ENCODE measurements at regions not wholly inside any gene's neighbourhood (a gene's known extent, or its start where the extent isn't known, plus 50 kb on each side); places are given as distances from the start of the nearest gene placed in this dataset.
A peak's percentile ranks its signal among the peaks of the same experiment; 100 is the strongest.

GRCh38 chrX:859329-859728 lies 228.7 kb downstream of the SHOX start:
- H3K9me3 Mint-ChIP-seq, result peaks cover 13 to 28% (median 17%) of the 10 kb centered on the region in 5 donors
- DNase-seq, result no peak
- no peak overlapping the region for H3K4me3 Mint-ChIP-seq
- H3K27ac ChIP-seq (ENCODE audit: low read depth, low read length), result no peak overlapping the region
- no peaks in the 10 kb centered on the region for H3K9me3 ChIP-seq (ENCODE audit: low read length)
- no peaks in the 10 kb centered on the region for H3K4me1 Mint-ChIP-seq
- peaks cover 0 to 1% of the 10 kb centered on the region in 2 donors for H3K27me3 Mint-ChIP-seq
- POLR2A ChIA-PET, result no interaction called here
- H3K36me3 Mint-ChIP-seq, result no peaks in the 10 kb centered on the region
- no peaks in the 10 kb centered on the region for H3K27me3 ChIP-seq (ENCODE audit: insufficient read depth, low read length, poor library complexity, severe bottlenecking)
- no peak overlapping the region for H3K4me3 ChIP-seq (ENCODE audit: low read length)
- H3K36me3 ChIP-seq (ENCODE audit: insufficient read depth, low read length), result no peaks in the 10 kb centered on the region
- H3K27ac Mint-ChIP-seq, result no peak overlapping the region
- CTCF ChIA-PET, result no interaction called here
- H3K4me1 ChIP-seq (ENCODE audit: insufficient read depth, low read length), result no peaks in the 10 kb centered on the region

GRCh38 chrX:858542-859078 lies 228.0 kb downstream of the SHOX start:
- no peak overlapping the region for H3K4me3 ChIP-seq (ENCODE audit: low read length)
- no peaks in the 10 kb centered on the region for H3K4me1 ChIP-seq (ENCODE audit: insufficient read depth, low read length)
- no peak overlapping the region for H3K4me3 Mint-ChIP-seq
- ChIA-PET POLR2A (no interaction called here), CTCF (no interaction called here)
- H3K36me3 ChIP-seq (ENCODE audit: insufficient read depth, low read length), result no peaks in the 10 kb centered on the region
- no peaks in the 10 kb centered on the region for H3K27me3 ChIP-seq (ENCODE audit: insufficient read depth, low read length, poor library complexity, severe bottlenecking)
- no peak for DNase-seq
- H3K36me3 Mint-ChIP-seq, result no peaks in the 10 kb centered on the region
- H3K27ac ChIP-seq (ENCODE audit: low read depth, low read length), result no peak overlapping the region
- peaks cover 0 to 1% of the 10 kb centered on the region in 2 donors for H3K27me3 Mint-ChIP-seq
- H3K9me3 Mint-ChIP-seq, result peaks cover 10 to 27% (median 17%) of the 10 kb centered on the region in 5 donors
- H3K4me1 Mint-ChIP-seq, result no peaks in the 10 kb centered on the region
- no peaks in the 10 kb centered on the region for H3K9me3 ChIP-seq (ENCODE audit: low read length)
- no peak overlapping the region for H3K27ac Mint-ChIP-seq

- Mint-ChIP-seq H3K4me1 (no peaks in the 10 kb centered on the region), H3K9me3 (peaks cover 9 to 29% (median 21%) of the 10 kb centered on the region in 5 donors), H3K36me3 (no peaks in the 10 kb centered on the region), H3K27me3 (peaks cover 0 to 4% of the 10 kb centered on the region in 2 donors), H3K27ac (no peak overlapping the region), H3K4me3 (no peak overlapping the region)
- POLR2A ChIA-PET, result no interaction called here
- no peak for DNase-seq
- Histone ChIP-seq H3K36me3 (ENCODE audit: insufficient read depth, low read length) (no peaks in the 10 kb centered on the region), H3K9me3 (ENCODE audit: low read length) (no peaks in the 10 kb centered on the region), H3K27me3 (ENCODE audit: insufficient read depth, low read length, poor library complexity, severe bottlenecking) (no peaks in the 10 kb centered on the region), H3K4me1 (ENCODE audit: insufficient read depth, low read length) (no peaks in the 10 kb centered on the region), H3K27ac (ENCODE audit: low read depth, low read length) (no peak overlapping the region), H3K4me3 (ENCODE audit: low read length) (no peak overlapping the region)
- CTCF ChIA-PET, result no interaction called here
Observed at GRCh38 chrX:857376-857775, 226.8 kb downstream of the SHOX start.

GRCh38 chrX:856566-857290 lies 226.1 kb downstream of the SHOX start:
- Histone ChIP-seq H3K9me3 (ENCODE audit: low read length) (no peaks in the 10 kb centered on the region), H3K4me3 (ENCODE audit: low read length) (no peak overlapping the region), H3K36me3 (ENCODE audit: insufficient read depth, low read length) (no peaks in the 10 kb centered on the region), H3K27me3 (ENCODE audit: insufficient read depth, low read length, poor library complexity, severe bottlenecking) (no peaks in the 10 kb centered on the region), H3K27ac (ENCODE audit: low read depth, low read length) (no peak overlapping the region), H3K4me1 (ENCODE audit: insufficient read depth, low read length) (no peaks in the 10 kb centered on the region)
- Mint-ChIP-seq H3K4me3 (no peak overlapping the region), H3K27me3 (peaks cover 0 to 4% of the 10 kb centered on the region in 2 donors), H3K27ac (no peak overlapping the region), H3K9me3 (peaks cover 9 to 22% (median 20%) of the 10 kb centered on the region in 5 donors), H3K4me1 (no peaks in the 10 kb centered on the region), H3K36me3 (no peaks in the 10 kb centered on the region)
- ChIA-PET CTCF (no interaction called here), POLR2A (no interaction called here)
- no peak for DNase-seq

GRCh38 chrX:853304-853703 lies 222.7 kb downstream of the SHOX start:
- H3K36me3 Mint-ChIP-seq, result no peaks in the 10 kb centered on the region
- no peaks in the 10 kb centered on the region for H3K36me3 ChIP-seq (ENCODE audit: insufficient read depth, low read length)
- ChIA-PET POLR2A (no interaction called here), CTCF (no interaction called here)
- H3K9me3 Mint-ChIP-seq, result peaks cover 3 to 16% (median 12%) of the 10 kb centered on the region in 5 donors
- no peak overlapping the region for H3K27ac Mint-ChIP-seq
- H3K27ac ChIP-seq (ENCODE audit: low read depth, low read length), result no peak overlapping the region
- H3K4me3 ChIP-seq (ENCODE audit: low read length), result no peak overlapping the region
- no peaks in the 10 kb centered on the region for H3K27me3 ChIP-seq (ENCODE audit: insufficient read depth, low read length, poor library complexity, severe bottlenecking)
- H3K27me3 Mint-ChIP-seq, result peaks cover 2 to 4% of the 10 kb centered on the region in 2 donors
- DNase-seq, result no peak
- no peak overlapping the region for H3K4me3 Mint-ChIP-seq
- H3K4me1 Mint-ChIP-seq, result peaks cover 0 to 7% (median 0%) of the 10 kb centered on the region in 3 donors
- no peaks in the 10 kb centered on the region for H3K9me3 ChIP-seq (ENCODE audit: low read length)
- no peaks in the 10 kb centered on the region for H3K4me1 ChIP-seq (ENCODE audit: insufficient read depth, low read length)

GRCh38 chrX:850471-850916 lies 219.9 kb downstream of the SHOX start:
- Mint-ChIP-seq H3K27me3 (peaks cover 2 to 4% of the 10 kb centered on the region in 2 donors), H3K4me1 (peaks cover 0 to 7% (median 0%) of the 10 kb centered on the region in 3 donors), H3K4me3 (peak overlapping the region in 1 of 7 donors; percentile 18), H3K9me3 (peaks cover 3 to 11% (median 4%) of the 10 kb centered on the region in 5 donors), H3K27ac (no peak overlapping the region), H3K36me3 (no peaks in the 10 kb centered on the region)
- Histone ChIP-seq H3K4me1 (ENCODE audit: insufficient read depth, low read length) (no peaks in the 10 kb centered on the region), H3K36me3 (ENCODE audit: insufficient read depth, low read length) (no peaks in the 10 kb centered on the region), H3K4me3 (ENCODE audit: low read length) (no peak overlapping the region), H3K9me3 (ENCODE audit: low read length) (no peaks in the 10 kb centered on the region), H3K27ac (ENCODE audit: low read depth, low read length) (no peak overlapping the region), H3K27me3 (ENCODE audit: insufficient read depth, low read length, poor library complexity, severe bottlenecking) (no peaks in the 10 kb centered on the region)
- CTCF ChIA-PET, result no interaction called here
- POLR2A ChIA-PET, result no interaction called here
- peak in 1 of 5 donors; percentile 2 for DNase-seq

- CTCF ChIA-PET, result no interaction called here
- H3K9me3 Mint-ChIP-seq, result peaks cover 0 to 11% (median 3%) of the 10 kb centered on the region in 5 donors
- H3K4me3 Mint-ChIP-seq, result no peak overlapping the region
- Histone ChIP-seq H3K4me1 (ENCODE audit: insufficient read depth, low read length) (no peaks in the 10 kb centered on the region), H3K27me3 (ENCODE audit: insufficient read depth, low read length, poor library complexity, severe bottlenecking) (no peaks in the 10 kb centered on the region), H3K9me3 (ENCODE audit: low read length) (no peaks in the 10 kb centered on the region), H3K36me3 (ENCODE audit: insufficient read depth, low read length) (no peaks in the 10 kb centered on the region), H3K27ac (ENCODE audit: low read depth, low read length) (no peak overlapping the region), H3K4me3 (ENCODE audit: low read length) (no peak overlapping the region)
- H3K27ac Mint-ChIP-seq, result no peak overlapping the region
- no peak for DNase-seq
- peaks cover 0 to 7% (median 0%) of the 10 kb centered on the region in 3 donors for H3K4me1 Mint-ChIP-seq
- POLR2A ChIA-PET, result no interaction called here
- no peaks in the 10 kb centered on the region for H3K36me3 Mint-ChIP-seq
- peaks cover 2 to 4% of the 10 kb centered on the region in 2 donors for H3K27me3 Mint-ChIP-seq
Observed at GRCh38 chrX:848386-848785, 217.8 kb downstream of the SHOX start.

GRCh38 chrX:843306-843705 lies 212.7 kb downstream of the SHOX start:
- Mint-ChIP-seq H3K4me1 (no peaks in the 10 kb centered on the region), H3K4me3 (no peak overlapping the region), H3K27me3 (no peaks in the 10 kb centered on the region), H3K36me3 (no peaks in the 10 kb centered on the region), H3K9me3 (no peaks in the 10 kb centered on the region), H3K27ac (no peak overlapping the region)
- POLR2A ChIA-PET, result no interaction called here
- Histone ChIP-seq H3K27me3 (ENCODE audit: insufficient read depth, low read length, poor library complexity, severe bottlenecking) (no peaks in the 10 kb centered on the region), H3K36me3 (ENCODE audit: insufficient read depth, low read length) (no peaks in the 10 kb centered on the region), H3K4me1 (ENCODE audit: insufficient read depth, low read length) (no peaks in the 10 kb centered on the region), H3K27ac (ENCODE audit: low read depth, low read length) (no peak overlapping the region), H3K4me3 (ENCODE audit: low read length) (no peak overlapping the region), H3K9me3 (ENCODE audit: low read length) (no peaks in the 10 kb centered on the region)
- no peak for DNase-seq
- CTCF ChIA-PET, result no interaction called here
